A673 (cell line): ENCODE measurements at regions not wholly inside any gene's neighbourhood (a gene's known extent, or its start where the extent isn't known, plus 50 kb on each side); places are given as distances from the start of the nearest gene placed in this dataset.

Source experiments
- EZH2 ChIP-seq: fragments of 200-600 bp; sonication (generic); IDR thresholded peaks from 2 replicates; pipeline ENCODE4 v1.6.1; 2017; ENCODE audit warnings: borderline replicate concordance, low read depth, mild to moderate bottlenecking, mixed read lengths, antibody characterized with exemption, low read length; ENCODE audit not compliant: poor library complexity, severe bottlenecking
- TF ChIP-seq, protein P1 (sequence below): fragments of 300-800, 200-600 bp; sonication (generic); conservative IDR thresholded peaks from 2 replicates; pipeline ENCODE4 v1.5.1; 2017; ENCODE audit warnings: low read depth, mild to moderate bottlenecking, antibody characterized with exemption, low read length, moderate library complexity, mixed read lengths

DNA sequence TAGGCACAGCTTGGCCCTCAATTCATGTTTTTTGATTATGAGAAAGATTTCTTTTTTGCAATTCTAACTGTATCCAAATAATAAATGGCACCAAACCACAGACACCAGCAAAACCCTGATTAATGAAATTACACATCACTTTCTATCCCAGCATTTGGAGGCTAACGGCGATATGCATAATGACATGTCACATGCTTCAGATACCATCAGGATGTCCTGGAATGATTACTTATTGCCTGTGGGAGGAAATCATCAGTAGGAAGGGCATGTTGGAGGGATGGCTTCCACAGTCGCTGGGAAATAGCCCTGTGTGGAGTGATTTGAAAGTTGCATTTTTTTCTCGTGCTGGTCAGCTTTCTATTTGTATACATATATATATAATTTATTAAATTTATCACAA lies 121.7 kb downstream of the CMPK2 start:
- TF ChIP-seq EZH2, result no peak
- TF ChIP-seq, protein P1, sequence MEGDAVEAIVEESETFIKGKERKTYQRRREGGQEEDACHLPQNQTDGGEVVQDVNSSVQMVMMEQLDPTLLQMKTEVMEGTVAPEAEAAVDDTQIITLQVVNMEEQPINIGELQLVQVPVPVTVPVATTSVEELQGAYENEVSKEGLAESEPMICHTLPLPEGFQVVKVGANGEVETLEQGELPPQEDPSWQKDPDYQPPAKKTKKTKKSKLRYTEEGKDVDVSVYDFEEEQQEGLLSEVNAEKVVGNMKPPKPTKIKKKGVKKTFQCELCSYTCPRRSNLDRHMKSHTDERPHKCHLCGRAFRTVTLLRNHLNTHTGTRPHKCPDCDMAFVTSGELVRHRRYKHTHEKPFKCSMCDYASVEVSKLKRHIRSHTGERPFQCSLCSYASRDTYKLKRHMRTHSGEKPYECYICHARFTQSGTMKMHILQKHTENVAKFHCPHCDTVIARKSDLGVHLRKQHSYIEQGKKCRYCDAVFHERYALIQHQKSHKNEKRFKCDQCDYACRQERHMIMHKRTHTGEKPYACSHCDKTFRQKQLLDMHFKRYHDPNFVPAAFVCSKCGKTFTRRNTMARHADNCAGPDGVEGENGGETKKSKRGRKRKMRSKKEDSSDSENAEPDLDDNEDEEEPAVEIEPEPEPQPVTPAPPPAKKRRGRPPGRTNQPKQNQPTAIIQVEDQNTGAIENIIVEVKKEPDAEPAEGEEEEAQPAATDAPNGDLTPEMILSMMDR, result no peak
